Esophagus muscularis mucosa (tissue), 4 donors: ENCODE measurements at regions not wholly inside any gene's neighbourhood (a gene's known extent, or its start where the extent isn't known, plus 50 kb on each side); places are given as distances from the start of the nearest gene placed in this dataset.

ENCODE experiments used
- DNase-seq: peaks from one replicate; pipeline ENCODE4 v3.0.0-alpha.2; 2017; ENCODE audit errors: extremely low spot score
- H3K27ac ChIP-seq, 4 donors: fragments of 200-600 bp; sonication (generic); replicated peaks in 1 of 4; 1 replicate in 3 of 4; 2 replicates in 1 of 4; pipeline ENCODE4 v1.5.1; 2016 to 2019; ENCODE audit warnings: mild to moderate bottlenecking in 1 of 4
- H3K27me3 ChIP-seq, 4 donors: fragments of 200-600 bp; sonication (generic); one replicate each; pipeline versions ENCODE4 v1.5.1 to v1.6.0; 2016 to 2019
- H3K36me3 ChIP-seq, 4 donors: fragments of 200-600 bp; sonication (generic); one replicate each; pipeline ENCODE4 v1.5.1; 2016 to 2019
- H3K4me1 ChIP-seq, 4 donors: fragments of 200-600 bp; sonication (generic); one replicate each; pipeline ENCODE4 v1.5.1; 2016 to 2019
- H3K4me3 ChIP-seq, 4 donors: fragments of 200-600 bp; sonication (generic); 1 replicate in 2 of 4; 2 replicates in 2 of 4; pipeline ENCODE4 v1.5.1; 2016 to 2019; ENCODE audit warnings: mild to moderate bottlenecking in 4 of 4, moderate library complexity in 1 of 4
- H3K9me3 ChIP-seq, 4 donors: fragments of 200-600 bp; sonication (generic); 1 replicate in 3 of 4; 2 replicates in 1 of 4; pipeline ENCODE4 v1.5.1; 2016 to 2019
- CTCF ChIP-seq, 3 experiments: fragments of 200-600 bp in 2 of 3; fragments of 450-650 bp in 1 of 3; sonication (generic) in 2 of 3; IDR thresholded peaks; one replicate each; pipeline ENCODE4 v1.5.1; 2017 to 2019; ENCODE audit warnings: antibody characterized with exemption in 3 of 3, mild to moderate bottlenecking in 2 of 3, moderate library complexity in 1 of 3
- EP300 ChIP-seq: sonication (generic); formaldehyde crosslinking; IDR thresholded peaks from one replicate; pipeline ENCODE4 v1.6.1; 2017; ENCODE audit warnings: antibody characterized with exemption
- POLR2A ChIP-seq: fragments of 450-650 bp; IDR thresholded peaks from one replicate; pipeline ENCODE4 v1.6.1; 2017; ENCODE audit warnings: antibody characterized with exemption, moderate library complexity, mild to moderate bottlenecking, low read depth
- POLR2AphosphoS5 ChIP-seq, 2 donors: sonication (generic); formaldehyde crosslinking; IDR thresholded peaks; one replicate each; pipeline ENCODE4 v1.6.1; 2017; ENCODE audit warnings: antibody characterized with exemption in 2 of 2
- WGBS: methylation state at CpG from one replicate; pipeline ENCODE4 v1.1.5; 2018; 5-methylcytosine and 5-hydroxymethylcytosine counted together
- intact Hi-C: fragments of 100-400 bp; cut with DNase I; formaldehyde crosslinking; loops from one replicate; pipeline ENCODE4 v1.15.1; 2023

GRCh38 chr10:128520211-128520815 lies 394.1 kb upstream of the MKI67 start:
- Histone ChIP-seq H3K27ac (no peak overlapping the region), H3K9me3 (peaks cover 0 to 5% (median 2%) of the 10 kb centered on the region in 4 donors), H3K4me1 (no peaks in the 10 kb centered on the region), H3K27me3 (peaks cover 0 to 32% (median 0%) of the 10 kb centered on the region in 4 donors), H3K4me3 (no peak overlapping the region), H3K36me3 (no peaks in the 10 kb centered on the region)
- TF ChIP-seq CTCF (IDR thresholded peaks at IDR 0.05), result no peak
- no peak for TF ChIP-seq POLR2A
- no peak for TF ChIP-seq POLR2AphosphoS5 (IDR thresholded peaks at IDR 0.05)
- no peak for TF ChIP-seq EP300
- intact Hi-C loops, result no loop called here
- 96% methylated on average over 11 of the region's 11 CpGs for WGBS
- no peak for DNase-seq

- no peak for DNase-seq
- intact Hi-C loops, result no loop called here
- no peak overlapping the region for H3K4me3 ChIP-seq
- no peaks in the 10 kb centered on the region for H3K36me3 ChIP-seq
- no peak overlapping the region for H3K27ac ChIP-seq
- peaks cover 0 to 5% (median 2%) of the 10 kb centered on the region in 4 donors for H3K9me3 ChIP-seq
- no peaks in the 10 kb centered on the region for H3K4me1 ChIP-seq
- 78% methylated on average over 9 of the region's 9 CpGs for WGBS
- H3K27me3 ChIP-seq, result peaks cover 0 to 32% (median 0%) of the 10 kb centered on the region in 4 donors
- no peak for TF ChIP-seq POLR2AphosphoS5 (IDR thresholded peaks at IDR 0.05)
- TF ChIP-seq POLR2A, result no peak
- no peak for TF ChIP-seq EP300
- no peak for TF ChIP-seq CTCF (IDR thresholded peaks at IDR 0.05)
Measured at GRCh38 chr10:128522551-128523308, 396.5 kb upstream of the MKI67 start.

- DNase-seq, result no peak
- peaks cover 0 to 21% (median 0%) of the 10 kb centered on the region in 4 donors for H3K27me3 ChIP-seq
- no peaks in the 10 kb centered on the region for H3K36me3 ChIP-seq
- H3K9me3 ChIP-seq, result peaks cover 0 to 4% (median 2%) of the 10 kb centered on the region in 4 donors
- 75% methylated on average over 4 of the region's 4 CpGs for WGBS
- TF ChIP-seq CTCF (IDR thresholded peaks at IDR 0.05) (no peak), EP300 (no peak), POLR2AphosphoS5 (IDR thresholded peaks at IDR 0.05) (no peak), POLR2A (no peak)
- no peaks in the 10 kb centered on the region for H3K4me1 ChIP-seq
- H3K27ac ChIP-seq, result no peak overlapping the region
- intact Hi-C loops, result no loop called here
- H3K4me3 ChIP-seq, result no peak overlapping the region
Measured at GRCh38 chr10:128525444-128525843, 399.2 kb upstream of the MKI67 start.

- Histone ChIP-seq H3K36me3 (no peaks in the 10 kb centered on the region), H3K27me3 (peaks cover 0 to 19% (median 0%) of the 10 kb centered on the region in 4 donors), H3K4me1 (no peaks in the 10 kb centered on the region), H3K27ac (no peak overlapping the region), H3K9me3 (no peaks in the 10 kb centered on the region), H3K4me3 (no peak overlapping the region)
- no peak for TF ChIP-seq POLR2A
- no peak for TF ChIP-seq EP300
- no peak for TF ChIP-seq CTCF (IDR thresholded peaks at IDR 0.05)
- no peak for TF ChIP-seq POLR2AphosphoS5 (IDR thresholded peaks at IDR 0.05)
- intact Hi-C loops, result no loop called here
- no peak for DNase-seq
- WGBS, result 92% methylated on average over 8 of the region's 8 CpGs
Measured at GRCh38 chr10:128525936-128526335, 399.7 kb upstream of the MKI67 start.
